ENCODE measurements at regions not wholly inside any gene's neighbourhood (a gene's known extent, or its start where the extent isn't known, plus 50 kb on each side); places are given as distances from the start of the nearest gene placed in this dataset.

DNA sequence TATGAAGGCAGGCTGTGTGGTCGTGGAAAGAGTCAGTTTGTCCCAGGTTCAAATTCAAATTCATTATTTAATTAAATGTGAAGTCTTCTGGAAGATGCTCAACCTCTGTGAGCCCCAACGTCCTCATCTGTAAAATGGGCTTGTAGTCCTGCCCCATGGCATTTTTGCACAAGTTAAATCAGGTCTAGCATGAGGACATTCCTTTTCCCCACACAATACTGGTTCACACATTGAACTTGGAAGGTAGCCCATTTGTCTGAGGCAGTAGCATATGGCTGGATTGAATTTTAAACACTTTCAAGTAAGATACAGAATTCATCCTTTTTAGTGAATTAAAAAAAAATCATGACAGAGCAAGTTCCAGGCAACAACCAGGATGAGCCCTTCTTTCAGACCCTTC is 665.4 kb upstream of the HS6ST1 start:
- Histone ChIP-seq H3K27me3 (ENCODE audit: control insufficient read depth, insufficient read depth, low read length) (no peaks in the 10 kb centered on the region), H3K9me3 (ENCODE audit: control insufficient read depth, low read length) (no peaks in the 10 kb centered on the region), H3K79me2 (no peaks in the 10 kb centered on the region), H2AFZ (no peak overlapping the region), H3K36me3 (ENCODE audit: control insufficient read depth, insufficient read depth, low read length) (no peaks in the 10 kb centered on the region), H3K4me1 (no peaks in the 10 kb centered on the region), H3K4me2 (ENCODE audit: low read length) (no peak overlapping the region), H3K27ac (no peak overlapping the region), H3K4me3 (ENCODE audit: low read depth, low read length) (no peak overlapping the region), H3K9ac (no peak overlapping the region)
- TF ChIP-seq, protein P1, sequence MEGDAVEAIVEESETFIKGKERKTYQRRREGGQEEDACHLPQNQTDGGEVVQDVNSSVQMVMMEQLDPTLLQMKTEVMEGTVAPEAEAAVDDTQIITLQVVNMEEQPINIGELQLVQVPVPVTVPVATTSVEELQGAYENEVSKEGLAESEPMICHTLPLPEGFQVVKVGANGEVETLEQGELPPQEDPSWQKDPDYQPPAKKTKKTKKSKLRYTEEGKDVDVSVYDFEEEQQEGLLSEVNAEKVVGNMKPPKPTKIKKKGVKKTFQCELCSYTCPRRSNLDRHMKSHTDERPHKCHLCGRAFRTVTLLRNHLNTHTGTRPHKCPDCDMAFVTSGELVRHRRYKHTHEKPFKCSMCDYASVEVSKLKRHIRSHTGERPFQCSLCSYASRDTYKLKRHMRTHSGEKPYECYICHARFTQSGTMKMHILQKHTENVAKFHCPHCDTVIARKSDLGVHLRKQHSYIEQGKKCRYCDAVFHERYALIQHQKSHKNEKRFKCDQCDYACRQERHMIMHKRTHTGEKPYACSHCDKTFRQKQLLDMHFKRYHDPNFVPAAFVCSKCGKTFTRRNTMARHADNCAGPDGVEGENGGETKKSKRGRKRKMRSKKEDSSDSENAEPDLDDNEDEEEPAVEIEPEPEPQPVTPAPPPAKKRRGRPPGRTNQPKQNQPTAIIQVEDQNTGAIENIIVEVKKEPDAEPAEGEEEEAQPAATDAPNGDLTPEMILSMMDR (IDR thresholded peaks at IDR 0.05) = no peak

DNA sequence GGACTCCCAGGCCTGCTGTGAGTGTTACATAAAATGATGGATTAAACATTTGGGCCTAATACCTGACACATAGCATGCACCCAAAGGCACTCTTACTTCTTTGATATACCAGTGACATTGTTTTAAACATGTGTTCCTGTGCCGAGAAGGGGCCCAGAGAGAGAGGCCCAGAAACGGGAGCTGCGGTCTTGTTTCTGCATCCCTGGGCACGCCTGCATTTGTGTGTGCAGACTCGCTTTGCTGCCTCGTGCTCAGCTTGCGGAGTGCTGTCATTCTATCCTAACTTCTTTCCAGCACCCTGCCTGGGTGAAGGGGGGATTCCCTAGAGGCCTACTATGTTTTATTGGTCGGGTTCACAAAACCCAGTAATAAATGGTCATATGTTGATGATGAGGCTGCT is 666.2 kb upstream of the HS6ST1 start:
- H3K9ac ChIP-seq = no peak overlapping the region
- H3K27ac ChIP-seq = no peak overlapping the region
- TF ChIP-seq, protein P1 (IDR thresholded peaks at IDR 0.05) = no peak
- H3K4me2 ChIP-seq (ENCODE audit: low read length) = no peak overlapping the region
- H3K79me2 ChIP-seq = no peaks in the 10 kb centered on the region
- no peaks in the 10 kb centered on the region for H3K27me3 ChIP-seq (ENCODE audit: control insufficient read depth, insufficient read depth, low read length)
- H3K36me3 ChIP-seq (ENCODE audit: control insufficient read depth, insufficient read depth, low read length) = no peaks in the 10 kb centered on the region
- H3K4me3 ChIP-seq (ENCODE audit: low read depth, low read length) = no peak overlapping the region
- H3K4me1 ChIP-seq = no peaks in the 10 kb centered on the region
- H3K9me3 ChIP-seq (ENCODE audit: control insufficient read depth, low read length) = no peaks in the 10 kb centered on the region
- no peak overlapping the region for H2AFZ ChIP-seq

DNA sequence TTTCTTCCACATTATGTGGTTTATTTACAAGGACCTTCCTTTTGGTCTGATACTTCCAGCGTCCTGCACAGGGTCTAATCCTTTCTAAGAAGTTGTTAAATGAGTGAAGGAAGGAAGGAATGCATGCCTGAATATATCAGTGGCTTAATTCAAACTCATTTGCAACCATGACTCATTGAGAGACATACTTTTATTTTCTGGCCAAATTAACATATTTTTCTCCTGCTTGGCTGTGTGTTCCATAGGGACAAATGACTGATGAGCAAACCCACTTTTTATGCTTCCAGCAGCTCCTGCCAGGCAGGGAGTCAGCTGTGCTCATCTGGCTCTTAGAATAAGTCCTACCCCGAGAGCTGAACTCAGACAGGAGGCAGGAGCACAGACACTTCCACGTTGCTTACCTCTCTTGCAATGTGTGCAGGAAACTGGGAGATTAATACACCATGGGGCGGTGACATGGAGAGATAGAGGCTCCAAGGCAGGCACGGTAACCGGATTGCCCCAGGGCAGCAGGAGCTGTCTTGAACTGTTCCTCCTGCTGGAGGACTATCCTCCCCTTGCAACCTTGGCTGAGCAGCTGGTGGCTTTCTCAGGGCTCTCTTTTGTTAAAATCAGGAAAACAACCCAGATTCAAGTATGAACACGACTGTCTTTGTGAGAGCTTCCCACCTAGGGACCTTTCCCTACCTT is 667.5 kb upstream of the HS6ST1 start:
- Histone ChIP-seq H3K4me3 (ENCODE audit: low read depth, low read length) (no peak overlapping the region), H3K9me3 (ENCODE audit: control insufficient read depth, low read length) (no peaks in the 10 kb centered on the region), H2AFZ (no peak overlapping the region), H3K79me2 (no peaks in the 10 kb centered on the region), H3K27ac (no peak overlapping the region), H3K36me3 (ENCODE audit: control insufficient read depth, insufficient read depth, low read length) (no peaks in the 10 kb centered on the region), H3K27me3 (ENCODE audit: control insufficient read depth, insufficient read depth, low read length) (no peaks in the 10 kb centered on the region), H3K4me2 (ENCODE audit: low read length) (no peak overlapping the region), H3K4me1 (no peaks in the 10 kb centered on the region), H3K9ac (no peak overlapping the region)
- TF ChIP-seq, protein P1 (IDR thresholded peaks at IDR 0.05) = no peak

DNA sequence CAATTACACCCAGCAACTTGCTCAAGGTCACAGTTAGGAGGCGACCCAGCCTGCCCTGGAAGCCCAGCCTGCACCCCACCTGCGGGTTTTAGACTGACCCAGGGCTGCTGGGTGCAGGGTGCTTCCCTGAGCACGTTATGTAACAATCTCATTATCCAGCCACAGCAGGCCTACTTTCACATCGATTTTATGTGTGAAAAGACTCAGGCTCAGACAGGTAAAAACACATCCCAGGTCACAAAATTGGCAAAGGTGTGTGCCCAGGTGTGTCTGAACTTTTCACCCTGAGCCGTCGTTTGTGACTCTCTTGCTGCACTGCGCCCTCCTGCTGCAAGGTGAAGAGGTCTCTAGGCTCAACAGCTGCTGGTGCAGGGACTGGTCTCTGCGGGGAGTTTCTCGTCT is 668.2 kb upstream of the HS6ST1 start:
- Histone ChIP-seq H2AFZ (no peak overlapping the region), H3K4me3 (ENCODE audit: low read depth, low read length) (no peak overlapping the region), H3K9ac (no peak overlapping the region), H3K79me2 (no peaks in the 10 kb centered on the region), H3K27ac (no peak overlapping the region), H3K36me3 (ENCODE audit: control insufficient read depth, insufficient read depth, low read length) (no peaks in the 10 kb centered on the region), H3K4me1 (no peaks in the 10 kb centered on the region), H3K4me2 (ENCODE audit: low read length) (no peak overlapping the region), H3K9me3 (ENCODE audit: control insufficient read depth, low read length) (no peaks in the 10 kb centered on the region), H3K27me3 (ENCODE audit: control insufficient read depth, insufficient read depth, low read length) (no peaks in the 10 kb centered on the region)
- TF ChIP-seq, protein P1 (IDR thresholded peaks at IDR 0.05) = no peak

DNA sequence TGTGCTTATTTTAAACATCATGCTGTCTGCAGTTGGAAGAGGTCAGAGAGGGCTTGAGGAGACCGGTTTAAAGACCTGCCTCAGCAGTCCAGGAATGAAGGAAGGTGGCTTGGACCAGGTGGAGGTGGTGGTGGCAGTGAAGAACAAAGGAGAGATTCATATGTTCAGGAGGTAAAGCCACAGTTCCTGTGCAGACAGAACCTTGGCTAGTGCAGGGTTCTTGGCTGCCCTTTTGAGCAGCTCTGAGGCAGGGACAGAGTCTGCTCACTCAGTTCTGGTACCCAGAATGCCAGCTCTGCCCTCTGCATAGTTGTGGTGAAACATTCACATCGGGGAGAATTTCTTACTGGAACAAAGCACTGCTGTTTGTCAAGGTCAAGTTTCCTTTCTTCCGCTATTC is 669.7 kb upstream of the HS6ST1 start:
- Histone ChIP-seq H3K79me2 (no peaks in the 10 kb centered on the region), H3K4me1 (no peaks in the 10 kb centered on the region), H3K9me3 (ENCODE audit: control insufficient read depth, low read length) (no peaks in the 10 kb centered on the region), H3K27me3 (ENCODE audit: control insufficient read depth, insufficient read depth, low read length) (no peaks in the 10 kb centered on the region), H3K4me3 (ENCODE audit: low read depth, low read length) (no peak overlapping the region), H3K27ac (no peak overlapping the region), H2AFZ (no peak overlapping the region), H3K36me3 (ENCODE audit: control insufficient read depth, insufficient read depth, low read length) (no peaks in the 10 kb centered on the region), H3K9ac (no peak overlapping the region), H3K4me2 (ENCODE audit: low read length) (no peak overlapping the region)
- TF ChIP-seq, protein P1 (IDR thresholded peaks at IDR 0.05) = no peak

All from parathyroid adenoma (tissue), 2 donors.